ACHN (cell line): ENCODE measurements at regions not wholly inside any gene's neighbourhood (a gene's known extent, or its start where the extent isn't known, plus 50 kb on each side); places are given as distances from the start of the nearest gene placed in this dataset.

Experiments
- DNase-seq: peaks from one replicate; pipeline ENCODE4 v3.0.0-alpha.2; 2015
- in situ Hi-C: cut with HindIII; loops from 2 replicates; pipeline ENCODE4 v1.10.0; 2017; ENCODE audit warnings: low sequenced_read_pairs, low pct_ligation_motif_present, low pct_unique_long_range_greater_than_20kb

- no peak for DNase-seq
- in situ Hi-C loops, result no loop called here
These were observed 62.7 kb downstream of the NPTX2 start for GRCh38 chr7:98679741-98680140.

GRCh38 chr7:98681511-98681910 lies 64.4 kb downstream of the NPTX2 start:
- in situ Hi-C loops, result no loop called here
- DNase-seq, result no peak

GRCh38 chr7:98681951-98682350 lies 64.9 kb downstream of the NPTX2 start:
- no peak for DNase-seq
- in situ Hi-C loops, result no loop called here

- in situ Hi-C loops, result no loop called here
- DNase-seq, result no peak
These were observed 66.4 kb downstream of the NPTX2 start for GRCh38 chr7:98683514-98683913.

- in situ Hi-C loops, result no loop called here
- no peak for DNase-seq
These were observed 68.5 kb downstream of the NPTX2 start for GRCh38 chr7:98685541-98685940.

- in situ Hi-C loops, result no loop called here
- no peak for DNase-seq
These were observed 69.5 kb downstream of the NPTX2 start for GRCh38 chr7:98686466-98687080.

- DNase-seq, result no peak
- in situ Hi-C loops, result no loop called here
These were observed 70.1 kb downstream of the NPTX2 start for GRCh38 chr7:98687111-98687751.

GRCh38 chr7:98691619-98692018 lies 74.5 kb downstream of the NPTX2 start:
- DNase-seq, result no peak
- in situ Hi-C loops, result no loop called here

GRCh38 chr7:98697083-98697482 lies 80.0 kb downstream of the NPTX2 start:
- in situ Hi-C loops, result no loop called here
- DNase-seq, result no peak

- no peak for DNase-seq
These were observed 80.6 kb downstream of the NPTX2 start for GRCh38 chr7:98697485-98698240.

GRCh38 chr7:98698976-98699375 lies 81.9 kb downstream of the NPTX2 start:
- in situ Hi-C loops, result no loop called here

More at GRCh38 chr7:98697485-98698240, 80.6 kb downstream of the NPTX2 start:
- in situ Hi-C loops, result no loop called here

GRCh38 chr7:98700533-98700932 lies 83.4 kb downstream of the NPTX2 start:
- in situ Hi-C loops, result no loop called here
- DNase-seq, result no peak

More at GRCh38 chr7:98698976-98699375, 81.9 kb downstream of the NPTX2 start:
- DNase-seq, result no peak

GRCh38 chr7:98701372-98701771 lies 84.3 kb downstream of the NPTX2 start:
- DNase-seq, result no peak
- in situ Hi-C loops, result no loop called here

- no peak for DNase-seq
These were observed 84.9 kb downstream of the NPTX2 start for GRCh38 chr7:98702021-98702420.

GRCh38 chr7:98703916-98704315 lies 86.8 kb downstream of the NPTX2 start:
- in situ Hi-C loops, result no loop called here
- no peak for DNase-seq

More at GRCh38 chr7:98702021-98702420, 84.9 kb downstream of the NPTX2 start:
- in situ Hi-C loops, result no loop called here

- DNase-seq, result no peak
- in situ Hi-C loops, result no loop called here
These were observed 88.5 kb downstream of the NPTX2 start for GRCh38 chr7:98705626-98706025.

GRCh38 chr7:98707076-98707475 lies 90.0 kb downstream of the NPTX2 start:
- DNase-seq, result no peak
- in situ Hi-C loops, result no loop called here

- no peak for DNase-seq
- in situ Hi-C loops, result no loop called here
These were observed 94.9 kb downstream of the NPTX2 start for GRCh38 chr7:98711945-98712344.

- in situ Hi-C loops, result no loop called here
- no peak for DNase-seq
These were observed 96.2 kb downstream of the NPTX2 start for GRCh38 chr7:98713165-98713810.
